SK-N-SH (cell line): ENCODE measurements at regions not wholly inside any gene's neighbourhood (a gene's known extent, or its start where the extent isn't known, plus 50 kb on each side); places are given as distances from the start of the nearest gene placed in this dataset.

ENCODE experiments used
- EZH2phosphoT487 ChIP-seq: fragments of 200-600 bp; sonication (generic); IDR thresholded peaks from 2 replicates; pipeline ENCODE4 v1.6.1; 2017; ENCODE audit warnings: low read depth, mixed run types, mild to moderate bottlenecking, antibody characterized with exemption, moderate library complexity, borderline replicate concordance
- GABPA ChIP-seq: IDR thresholded peaks from 2 replicates; pipeline ENCODE4 v1.4.0; 2012; ENCODE audit warnings: low read depth, mild to moderate bottlenecking
- RCOR1 ChIP-seq: fragments of 150-350 bp; IDR thresholded peaks from 2 replicates; pipeline ENCODE4 v1.6.1; 2017; ENCODE audit warnings: antibody characterized with exemption, low read length
- TAF1 ChIP-seq: IDR thresholded peaks from 2 replicates; pipeline ENCODE4 v1.6.1; 2012; ENCODE audit warnings: low read depth, mild to moderate bottlenecking, low read length, moderate library complexity, borderline replicate concordance
- YY1 ChIP-seq: IDR thresholded peaks from 2 replicates; pipeline ENCODE4 v1.4.0; 2012; ENCODE audit warnings: low read depth, mild to moderate bottlenecking
- TF ChIP-seq, protein P1 (sequence below): fragments of 200-600 bp; sonication (generic); IDR thresholded peaks from 2 replicates; pipeline ENCODE4 v1.6.1; 2017; ENCODE audit warnings: antibody characterized with exemption, mild to moderate bottlenecking, moderate library complexity
- TF ChIP-seq, protein P2 (sequence below): IDR thresholded peaks from 2 replicates; pipeline ENCODE4 v1.4.0; 2012; ENCODE audit warnings: low read depth

DNA sequence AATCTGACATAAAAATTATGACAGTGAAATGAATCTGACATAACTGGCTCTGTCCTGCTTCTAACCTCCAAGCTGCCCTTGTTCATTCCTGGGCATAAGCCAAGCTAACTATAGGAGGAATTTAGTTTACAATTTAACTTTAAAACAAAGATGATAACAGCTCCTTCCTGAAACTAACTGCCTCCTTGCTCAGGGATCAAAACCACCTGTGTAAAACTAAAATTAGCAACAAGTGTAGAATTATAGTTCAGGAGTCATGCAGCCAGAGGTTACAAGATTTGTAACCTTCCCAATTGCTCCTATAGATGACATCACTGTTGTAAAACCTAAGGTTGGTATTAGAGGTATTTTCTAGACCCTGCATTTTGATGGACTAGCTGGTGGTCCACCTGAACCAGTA is 256.4 kb upstream of the POM121L12 start:
- TF ChIP-seq GABPA (no peak), YY1 (no peak), RCOR1 (no peak), TAF1 (no peak), EZH2phosphoT487 (no peak)
- TF ChIP-seq, protein P1, sequence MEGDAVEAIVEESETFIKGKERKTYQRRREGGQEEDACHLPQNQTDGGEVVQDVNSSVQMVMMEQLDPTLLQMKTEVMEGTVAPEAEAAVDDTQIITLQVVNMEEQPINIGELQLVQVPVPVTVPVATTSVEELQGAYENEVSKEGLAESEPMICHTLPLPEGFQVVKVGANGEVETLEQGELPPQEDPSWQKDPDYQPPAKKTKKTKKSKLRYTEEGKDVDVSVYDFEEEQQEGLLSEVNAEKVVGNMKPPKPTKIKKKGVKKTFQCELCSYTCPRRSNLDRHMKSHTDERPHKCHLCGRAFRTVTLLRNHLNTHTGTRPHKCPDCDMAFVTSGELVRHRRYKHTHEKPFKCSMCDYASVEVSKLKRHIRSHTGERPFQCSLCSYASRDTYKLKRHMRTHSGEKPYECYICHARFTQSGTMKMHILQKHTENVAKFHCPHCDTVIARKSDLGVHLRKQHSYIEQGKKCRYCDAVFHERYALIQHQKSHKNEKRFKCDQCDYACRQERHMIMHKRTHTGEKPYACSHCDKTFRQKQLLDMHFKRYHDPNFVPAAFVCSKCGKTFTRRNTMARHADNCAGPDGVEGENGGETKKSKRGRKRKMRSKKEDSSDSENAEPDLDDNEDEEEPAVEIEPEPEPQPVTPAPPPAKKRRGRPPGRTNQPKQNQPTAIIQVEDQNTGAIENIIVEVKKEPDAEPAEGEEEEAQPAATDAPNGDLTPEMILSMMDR: no peak
- TF ChIP-seq, protein P2, sequence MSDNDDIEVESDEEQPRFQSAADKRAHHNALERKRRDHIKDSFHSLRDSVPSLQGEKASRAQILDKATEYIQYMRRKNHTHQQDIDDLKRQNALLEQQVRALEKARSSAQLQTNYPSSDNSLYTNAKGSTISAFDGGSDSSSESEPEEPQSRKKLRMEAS: no peak
